ENCODE measurements at regions not wholly inside any gene's neighbourhood (a gene's known extent, or its start where the extent isn't known, plus 50 kb on each side); places are given as distances from the start of the nearest gene placed in this dataset.
"Not testable (repeated sequence)": the region's sequence is repeated elsewhere in the genome, so short reads cannot be mapped to it uniquely, and the experiment has no call there.

DNA sequence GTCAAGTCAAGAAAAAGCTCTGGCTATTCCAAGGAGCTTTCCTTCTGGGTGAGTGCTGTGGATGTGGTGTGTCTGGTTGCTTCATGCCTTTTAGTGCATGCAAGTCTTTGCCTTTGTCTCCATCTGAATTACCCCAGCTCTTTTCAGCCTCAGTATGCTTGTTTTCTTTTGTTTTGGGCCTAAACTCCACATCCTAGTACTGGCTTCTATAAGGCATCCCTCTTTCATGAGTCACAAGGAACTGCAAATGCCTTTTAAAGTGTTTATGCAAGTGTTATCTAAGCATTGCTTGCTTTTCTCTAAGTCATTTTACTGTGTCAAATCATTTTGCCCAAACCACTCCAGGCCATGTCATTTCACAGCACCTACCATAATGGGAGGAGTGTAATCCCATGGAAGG is 132.1 kb downstream of the PLCE1 start:
- no peaks in the 10 kb centered on the region for H3K27me3 Mint-ChIP-seq

GRCh38 chr10:94129393-94130130 is 135.8 kb downstream of the PLCE1 start:
- no peak overlapping the region for H3K4me3 Mint-ChIP-seq
- H3K36me3 Mint-ChIP-seq, result no peaks in the 10 kb centered on the region
- H3K27me3 Mint-ChIP-seq, result no peaks in the 10 kb centered on the region
- H3K9me3 Mint-ChIP-seq, result no peaks in the 10 kb centered on the region
- no peaks in the 10 kb centered on the region for H3K4me1 Mint-ChIP-seq
- no peak overlapping the region for H3K27ac Mint-ChIP-seq

More for the DNA sequence above, 132.1 kb downstream of the PLCE1 start:
- H3K27ac Mint-ChIP-seq, result no peak overlapping the region
- no peak overlapping the region for H3K4me3 Mint-ChIP-seq
- H3K36me3 Mint-ChIP-seq, result no peaks in the 10 kb centered on the region
- H3K9me3 Mint-ChIP-seq, result no peaks in the 10 kb centered on the region
- H3K4me1 Mint-ChIP-seq, result no peaks in the 10 kb centered on the region

DNA sequence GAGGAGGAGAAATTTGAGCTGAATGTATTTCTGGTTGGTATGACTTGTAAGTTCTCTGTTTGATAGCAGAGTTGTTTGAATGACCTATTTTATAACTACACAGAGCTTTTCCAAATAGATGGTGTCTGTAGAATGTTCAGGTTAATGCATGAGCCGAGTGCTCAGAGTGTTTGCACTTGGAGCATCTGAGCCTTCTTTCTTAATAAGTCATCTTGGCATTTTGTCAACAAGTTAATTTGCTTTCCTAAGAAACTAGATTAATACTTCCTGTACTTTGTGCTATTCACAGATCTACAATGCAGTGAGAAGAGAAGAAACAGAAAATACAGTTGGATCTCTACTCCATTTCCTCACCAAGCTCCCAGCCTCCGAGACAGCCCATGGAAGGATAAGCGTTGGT is 138.2 kb downstream of the PLCE1 start:
- Mint-ChIP-seq H3K4me1 (no peaks in the 10 kb centered on the region), H3K27ac (no peak overlapping the region), H3K27me3 (peaks cover 2% of the 10 kb centered on the region)

DNA sequence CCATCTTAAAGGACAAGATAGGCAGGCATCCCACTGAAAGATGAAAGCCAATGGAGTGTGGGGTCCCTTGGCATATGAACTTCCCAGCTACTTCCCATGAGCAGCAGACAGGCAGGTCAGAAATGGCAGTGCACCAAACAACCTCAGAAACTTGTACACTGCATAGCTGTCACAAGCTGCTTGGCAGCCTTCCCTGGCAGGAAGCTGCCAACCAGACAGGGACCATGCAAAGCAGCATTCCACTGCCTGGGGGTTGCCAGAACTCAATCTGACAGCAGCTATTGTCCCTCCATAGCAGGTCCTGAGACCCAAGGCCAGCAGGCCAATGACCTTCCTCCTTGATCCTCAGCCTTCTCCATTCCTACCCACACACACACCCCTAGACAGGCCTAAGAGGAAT is 139.5 kb downstream of the PLCE1 start:
- Mint-ChIP-seq H3K4me3 (no peak overlapping the region), H3K9me3 (no peaks in the 10 kb centered on the region), H3K27me3 (peaks cover 2% of the 10 kb centered on the region), H3K36me3 (no peaks in the 10 kb centered on the region), H3K27ac (no peak overlapping the region), H3K4me1 (no peaks in the 10 kb centered on the region)

More for the DNA sequence above, 138.2 kb downstream of the PLCE1 start:
- H3K36me3 Mint-ChIP-seq, result no peaks in the 10 kb centered on the region
- no peaks in the 10 kb centered on the region for H3K9me3 Mint-ChIP-seq
- H3K4me3 Mint-ChIP-seq, result no peak overlapping the region

DNA sequence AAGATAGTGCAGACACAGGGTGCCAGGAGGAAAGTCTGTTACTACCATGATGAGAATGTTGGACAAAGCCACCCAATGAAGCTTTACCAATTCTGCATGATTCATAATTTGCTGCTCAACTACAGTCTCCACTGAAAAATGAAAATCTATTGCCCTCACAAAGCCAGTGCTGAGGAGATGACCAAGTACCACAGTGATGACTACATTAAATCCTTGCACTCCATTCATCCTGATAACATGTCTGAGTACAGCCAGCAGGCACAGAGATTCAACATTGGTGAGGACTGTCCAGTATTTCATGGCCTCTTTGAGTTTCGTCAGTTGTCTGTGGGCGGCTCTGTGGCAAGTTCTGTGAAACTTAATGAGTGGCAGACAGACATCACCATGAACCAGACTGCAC is 144.0 kb downstream of the PLCE1 start:
- Mint-ChIP-seq H3K27me3 (peaks cover 2% of the 10 kb centered on the region), H3K9me3 (no peaks in the 10 kb centered on the region), H3K4me1 (no peaks in the 10 kb centered on the region), H3K36me3 (no peaks in the 10 kb centered on the region), H3K27ac (no peak overlapping the region), H3K4me3 (no peak overlapping the region)

DNA sequence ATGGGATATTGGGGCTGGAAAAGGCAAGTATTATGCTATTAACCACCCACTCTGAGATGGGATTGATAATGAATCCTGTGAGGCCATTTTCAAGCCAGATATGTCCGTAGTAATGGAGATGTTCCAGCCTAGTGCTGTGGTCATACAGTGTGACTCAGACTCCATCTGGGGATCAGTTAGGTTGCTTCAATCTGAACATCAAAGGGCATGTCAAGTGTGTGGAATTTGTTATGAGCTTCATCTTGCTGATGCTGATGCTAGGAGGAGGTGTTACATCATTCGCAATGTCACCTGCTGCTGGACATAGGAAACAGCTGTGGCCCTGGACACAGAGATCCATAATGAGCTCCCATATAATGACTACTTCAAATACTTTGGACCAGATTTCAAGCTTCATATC is 144.7 kb downstream of the PLCE1 start:
- Mint-ChIP-seq H3K27me3 (peaks cover 2% of the 10 kb centered on the region), H3K36me3 (no peaks in the 10 kb centered on the region), H3K9me3 (no peaks in the 10 kb centered on the region), H3K27ac (no peak overlapping the region), H3K4me1 (no peaks in the 10 kb centered on the region), H3K4me3 (no peak overlapping the region)

- peaks cover 1% of the 10 kb centered on the region for H3K27me3 Mint-ChIP-seq
- H3K4me3 Mint-ChIP-seq, result no peak overlapping the region
- H3K36me3 Mint-ChIP-seq, result no peaks in the 10 kb centered on the region
- no peak overlapping the region for H3K27ac Mint-ChIP-seq
- H3K9me3 Mint-ChIP-seq, result peaks cover 0 to 3% (median 2%) of the 10 kb centered on the region in 3 donors
- H3K4me1 Mint-ChIP-seq, result no peaks in the 10 kb centered on the region
Measured at GRCh38 chr10:94143261-94143660, 149.5 kb downstream of the PLCE1 start.

DNA sequence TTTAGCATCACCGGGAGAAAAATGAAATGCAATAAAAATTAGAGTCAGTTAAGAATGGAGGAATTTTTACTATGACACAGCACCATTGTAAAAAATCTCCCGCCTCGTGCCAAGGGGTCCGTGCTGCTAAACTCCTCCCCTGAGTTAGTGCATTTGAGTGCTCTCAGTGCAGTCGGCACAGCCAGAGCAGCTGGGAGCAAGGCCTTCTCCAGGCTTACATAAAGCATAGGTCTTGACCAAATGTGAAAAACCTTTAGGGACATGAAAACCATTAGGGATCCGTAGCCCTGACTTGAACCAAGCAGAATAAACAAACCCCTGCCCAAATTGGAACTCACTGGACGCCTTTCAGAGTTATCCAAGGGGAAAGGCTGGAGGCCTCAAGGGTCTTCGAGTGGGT is 152.6 kb downstream of the PLCE1 start:
- Mint-ChIP-seq H3K27ac (no peak overlapping the region), H3K36me3 (no peaks in the 10 kb centered on the region), H3K27me3 (peaks cover 1% of the 10 kb centered on the region), H3K9me3 (peaks cover 0 to 3% (median 2%) of the 10 kb centered on the region in 3 donors), H3K4me1 (no peaks in the 10 kb centered on the region), H3K4me3 (no peak overlapping the region)

DNA sequence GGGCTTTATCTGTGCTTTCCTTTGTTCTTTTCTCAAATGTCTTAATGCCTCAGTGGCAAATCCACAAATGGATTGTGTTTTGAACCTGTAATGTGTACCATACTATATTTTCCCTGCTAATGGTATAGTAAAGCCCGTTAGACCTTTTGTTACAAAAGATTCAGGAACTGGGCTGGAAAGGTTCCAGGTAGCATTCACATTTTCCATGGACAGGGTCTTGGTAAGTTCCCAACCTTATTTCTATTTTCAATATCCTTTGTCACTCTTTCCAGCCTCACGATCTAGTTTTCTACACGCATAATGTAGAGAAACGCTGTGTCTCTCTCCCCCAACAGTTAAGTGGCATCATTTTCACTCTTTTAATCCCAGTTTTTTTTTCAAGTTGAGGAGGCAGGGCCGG is 153.0 kb downstream of the PLCE1 start:
- Mint-ChIP-seq H3K4me1 (no peaks in the 10 kb centered on the region), H3K36me3 (no peaks in the 10 kb centered on the region), H3K27me3 (peaks cover 1% of the 10 kb centered on the region), H3K4me3 (no peak overlapping the region), H3K27ac (no peak overlapping the region), H3K9me3 (peaks cover 0 to 3% (median 2%) of the 10 kb centered on the region in 3 donors)

GRCh38 chr10:94149702-94150101 is 156.0 kb downstream of the PLCE1 start:
- Mint-ChIP-seq H3K27me3 (no peaks in the 10 kb centered on the region), H3K27ac (no peak overlapping the region), H3K9me3 (peaks cover 0 to 3% (median 2%) of the 10 kb centered on the region in 3 donors), H3K4me3 (no peak overlapping the region), H3K36me3 (no peaks in the 10 kb centered on the region), H3K4me1 (no peaks in the 10 kb centered on the region)

DNA sequence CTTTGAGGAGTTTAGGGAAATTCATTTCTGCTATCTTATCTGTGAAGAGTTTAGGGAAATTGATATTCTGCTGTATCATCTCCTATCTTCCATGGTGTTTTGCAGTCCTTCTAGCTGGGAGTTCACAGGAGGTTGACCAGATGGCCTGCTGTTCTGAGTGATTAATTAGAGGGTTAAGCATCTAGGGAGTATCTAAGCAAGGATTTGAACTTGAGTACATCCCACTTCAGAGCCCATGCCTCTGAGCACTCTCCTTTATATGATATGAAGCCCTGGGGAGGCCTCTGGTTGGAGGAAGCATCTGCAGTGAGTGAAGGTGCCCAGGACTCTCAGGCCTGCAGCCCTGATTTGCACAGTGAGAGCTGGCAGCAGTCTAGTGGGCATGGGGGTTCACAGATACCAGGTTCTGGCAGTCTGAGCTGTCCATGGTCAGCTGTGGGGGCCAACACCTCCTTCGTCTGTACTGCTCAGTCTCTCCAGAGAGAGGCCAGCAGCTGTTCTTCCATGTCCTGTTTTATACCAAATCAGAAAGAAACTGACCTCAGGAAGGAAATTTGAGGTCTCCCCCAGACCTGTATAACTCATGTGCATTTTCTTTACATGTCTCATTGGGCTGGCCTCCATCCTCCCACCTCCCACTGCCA is 156.9 kb downstream of the PLCE1 start:
- Mint-ChIP-seq H3K4me3 (no peak overlapping the region), H3K27me3 (no peaks in the 10 kb centered on the region), H3K9me3 (peaks cover 0 to 3% (median 2%) of the 10 kb centered on the region in 3 donors), H3K36me3 (no peaks in the 10 kb centered on the region), H3K4me1 (no peaks in the 10 kb centered on the region), H3K27ac (no peak overlapping the region)

- no peaks in the 10 kb centered on the region for H3K27me3 Mint-ChIP-seq
- H3K36me3 Mint-ChIP-seq, result no peaks in the 10 kb centered on the region
- no peak overlapping the region for H3K4me3 Mint-ChIP-seq
- no peak overlapping the region for H3K27ac Mint-ChIP-seq
- no peaks in the 10 kb centered on the region for H3K4me1 Mint-ChIP-seq
- no peaks in the 10 kb centered on the region for H3K9me3 Mint-ChIP-seq
Measured at GRCh38 chr10:94155722-94156271, 162.1 kb downstream of the PLCE1 start.

DNA sequence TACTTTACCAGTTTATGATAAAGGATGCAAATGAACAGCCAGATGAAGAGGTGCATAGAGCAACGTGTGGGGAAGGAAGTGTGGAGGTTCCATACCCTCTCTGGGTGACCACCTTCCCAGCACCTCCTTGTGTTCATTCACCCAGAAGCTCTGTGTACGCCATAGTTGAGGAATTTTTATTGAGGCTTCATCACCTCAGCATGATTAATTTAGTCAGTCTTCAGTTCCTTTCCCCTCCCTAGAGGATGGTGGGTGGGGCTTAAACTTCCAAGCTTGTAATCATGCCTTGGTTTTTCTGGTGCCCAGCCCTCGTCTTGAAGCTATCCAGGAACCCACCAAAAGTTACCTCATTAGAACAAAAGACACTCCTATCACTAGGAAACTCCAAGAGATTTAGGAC is 162.7 kb downstream of the PLCE1 start:
- peaks cover 0 to 5% (median 0%) of the 10 kb centered on the region in 3 donors for H3K9me3 Mint-ChIP-seq
- no peaks in the 10 kb centered on the region for H3K36me3 Mint-ChIP-seq
- no peak overlapping the region for H3K4me3 Mint-ChIP-seq
- H3K27me3 Mint-ChIP-seq, result no peaks in the 10 kb centered on the region
- H3K4me1 Mint-ChIP-seq, result no peaks in the 10 kb centered on the region
- H3K27ac Mint-ChIP-seq, result no peak overlapping the region

DNA sequence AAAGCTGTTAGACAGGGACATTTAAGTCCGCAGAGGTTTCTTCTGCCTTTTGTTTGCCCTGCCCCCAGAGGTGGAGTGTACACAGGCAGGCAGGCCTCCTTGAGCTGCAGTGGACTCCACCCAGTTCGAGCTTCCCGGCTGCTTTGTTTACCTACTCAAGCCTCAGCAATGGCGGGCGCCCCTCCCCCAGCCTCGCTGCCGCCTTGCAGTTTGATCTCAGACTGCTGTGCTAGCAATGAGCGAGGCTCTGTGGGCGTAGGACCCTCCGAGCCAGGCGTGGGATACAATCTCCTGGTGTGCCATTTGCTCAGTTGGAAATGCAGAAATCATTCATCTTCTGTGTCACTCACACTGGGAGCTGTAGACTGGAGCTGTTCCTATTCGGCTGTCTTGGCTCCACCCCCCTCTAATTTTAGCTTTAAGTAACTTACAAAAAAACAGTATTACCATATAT is 171.5 kb downstream of the PLCE1 start:
- H3K4me3 Mint-ChIP-seq, H3K36me3 Mint-ChIP-seq, H3K27ac Mint-ChIP-seq, H3K9me3 Mint-ChIP-seq, H3K27me3 Mint-ChIP-seq, H3K4me1 Mint-ChIP-seq: not testable (repeated sequence)

DNA sequence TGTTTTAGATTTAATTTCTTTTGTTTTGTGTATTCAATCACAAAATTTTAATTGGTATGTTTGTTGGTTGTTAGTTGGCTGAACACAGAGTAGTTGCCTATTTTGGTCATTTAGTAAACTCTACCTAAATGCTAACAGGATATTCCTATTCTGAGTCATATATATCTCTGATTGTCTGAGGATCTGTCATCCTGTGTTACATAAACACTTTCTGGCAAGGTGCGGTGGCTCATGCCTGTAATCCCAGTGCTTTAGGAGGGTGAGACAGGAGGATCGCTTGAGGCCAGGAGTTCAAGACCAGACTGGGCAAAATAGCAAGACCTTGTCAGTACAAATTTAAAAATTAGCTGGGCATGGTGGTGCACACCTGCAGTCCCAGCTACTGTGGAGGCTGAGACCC is 178.6 kb downstream of the PLCE1 start:
- no peak overlapping the region for H3K4me3 Mint-ChIP-seq
- H3K27ac Mint-ChIP-seq, result no peak overlapping the region
- no peaks in the 10 kb centered on the region for H3K9me3 Mint-ChIP-seq
- no peaks in the 10 kb centered on the region for H3K4me1 Mint-ChIP-seq
- peaks cover 2% of the 10 kb centered on the region for H3K27me3 Mint-ChIP-seq
- no peaks in the 10 kb centered on the region for H3K36me3 Mint-ChIP-seq

- no peak overlapping the region for H3K4me3 Mint-ChIP-seq
- no peaks in the 10 kb centered on the region for H3K9me3 Mint-ChIP-seq
- no peaks in the 10 kb centered on the region for H3K4me1 Mint-ChIP-seq
- no peak overlapping the region for H3K27ac Mint-ChIP-seq
- no peaks in the 10 kb centered on the region for H3K36me3 Mint-ChIP-seq
- H3K27me3 Mint-ChIP-seq, result peaks cover 2% of the 10 kb centered on the region
Measured at GRCh38 chr10:94173594-94173993, 179.9 kb downstream of the PLCE1 start.

Data from IgD-negative memory B cell (primary cell).